Fibroblast of the aortic adventitia (primary cell): ENCODE measurements at regions not wholly inside any gene's neighbourhood (a gene's known extent, or its start where the extent isn't known, plus 50 kb on each side); places are given as distances from the start of the nearest gene placed in this dataset.
"Not testable (repeated sequence)": the region's sequence is repeated elsewhere in the genome, so short reads cannot be mapped to it uniquely, and the experiment has no call there.

Experiments used
- DNase-seq: peaks from one replicate; pipeline ENCODE4 v3.0.0-alpha.2; 2010; ENCODE audit warnings: low read depth
- H3K4me3 ChIP-seq: 2 replicates; pipeline ENCODE4 v1.5.1; 2011; ENCODE audit warnings: low read depth, mild to moderate bottlenecking, control low read depth, low read length, moderate library complexity
- CTCF ChIP-seq: IDR thresholded peaks from 2 replicates; pipeline ENCODE4 v1.5.1; 2011; ENCODE audit warnings: mild to moderate bottlenecking, low read length, control low read depth, inconsistent platforms; ENCODE audit not compliant: insufficient read depth

DNA sequence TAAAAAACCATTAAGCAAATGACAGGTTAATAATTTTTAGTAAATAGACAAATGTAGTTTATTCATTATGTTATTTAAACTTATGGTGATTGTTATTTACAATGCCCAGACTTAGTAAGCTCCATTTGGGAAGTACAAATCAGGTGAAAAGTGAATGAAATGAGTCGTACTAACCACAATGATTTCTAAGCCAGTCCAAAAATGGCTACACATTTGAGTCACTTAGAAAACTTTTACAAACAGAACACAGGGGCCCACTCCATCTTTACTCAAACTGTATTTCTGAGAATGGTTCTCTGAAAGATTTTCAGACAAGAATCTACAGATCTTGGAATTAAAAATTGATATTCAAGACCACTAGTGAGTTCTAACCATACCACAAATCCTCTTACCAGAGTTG is 653.3 kb upstream of the MIS18BP1 start:
- no peak for DNase-seq
- no peak overlapping the region for H3K4me3 ChIP-seq
- TF ChIP-seq CTCF: no peak

GRCh38 chr14:45905672-45906071 is 652.7 kb upstream of the MIS18BP1 start:
- no peak overlapping the region for H3K4me3 ChIP-seq
- no peak for DNase-seq
- TF ChIP-seq CTCF: no peak

GRCh38 chr14:45904314-45904713 is 651.3 kb upstream of the MIS18BP1 start:
- no peak for DNase-seq
- no peak for TF ChIP-seq CTCF
- no peak overlapping the region for H3K4me3 ChIP-seq

GRCh38 chr14:45902241-45902640 is 649.2 kb upstream of the MIS18BP1 start:
- no peak for DNase-seq
- no peak overlapping the region for H3K4me3 ChIP-seq
- TF ChIP-seq CTCF: no peak

DNA sequence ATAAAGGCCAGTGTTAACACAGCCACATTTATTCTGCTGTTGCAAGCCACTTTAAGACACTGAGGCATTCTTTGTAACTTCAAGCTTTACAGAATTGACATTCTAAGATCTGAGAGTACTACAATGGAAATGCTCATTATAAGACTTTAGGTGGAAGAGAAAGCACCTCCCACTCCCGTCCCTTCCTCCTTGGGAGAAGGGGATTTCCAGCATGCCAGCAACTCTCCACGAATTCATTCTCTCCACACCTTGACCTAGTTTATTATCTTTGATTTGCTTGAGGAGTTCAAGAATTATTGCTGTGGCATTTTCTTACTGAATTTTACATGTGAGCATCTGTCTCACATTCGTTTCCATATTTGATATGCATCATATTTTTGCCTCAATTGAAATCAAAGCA is 644.4 kb upstream of the MIS18BP1 start:
- no peak for DNase-seq
- H3K4me3 ChIP-seq: no peak overlapping the region
- TF ChIP-seq CTCF: no peak

DNA sequence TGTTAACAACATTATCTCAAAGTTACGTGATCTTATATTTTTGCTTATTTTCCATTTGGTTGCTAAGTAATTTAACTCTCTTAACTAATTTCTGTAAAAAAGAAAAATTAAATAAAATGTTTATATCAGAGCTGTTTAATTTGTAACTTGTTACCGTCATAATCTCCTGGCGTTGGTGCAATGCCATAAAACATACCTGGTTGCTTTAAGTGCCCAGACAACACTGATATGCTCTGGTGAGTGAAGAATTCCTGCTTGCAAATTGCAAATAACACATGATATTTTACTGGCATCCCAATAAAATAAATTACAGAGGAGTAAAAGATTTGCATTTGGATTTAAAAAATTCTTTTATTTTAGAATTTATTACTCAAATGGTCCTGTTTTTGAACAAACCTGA is 640.1 kb upstream of the MIS18BP1 start:
- TF ChIP-seq CTCF: no peak
- no peak overlapping the region for H3K4me3 ChIP-seq
- DNase-seq: no peak

DNA sequence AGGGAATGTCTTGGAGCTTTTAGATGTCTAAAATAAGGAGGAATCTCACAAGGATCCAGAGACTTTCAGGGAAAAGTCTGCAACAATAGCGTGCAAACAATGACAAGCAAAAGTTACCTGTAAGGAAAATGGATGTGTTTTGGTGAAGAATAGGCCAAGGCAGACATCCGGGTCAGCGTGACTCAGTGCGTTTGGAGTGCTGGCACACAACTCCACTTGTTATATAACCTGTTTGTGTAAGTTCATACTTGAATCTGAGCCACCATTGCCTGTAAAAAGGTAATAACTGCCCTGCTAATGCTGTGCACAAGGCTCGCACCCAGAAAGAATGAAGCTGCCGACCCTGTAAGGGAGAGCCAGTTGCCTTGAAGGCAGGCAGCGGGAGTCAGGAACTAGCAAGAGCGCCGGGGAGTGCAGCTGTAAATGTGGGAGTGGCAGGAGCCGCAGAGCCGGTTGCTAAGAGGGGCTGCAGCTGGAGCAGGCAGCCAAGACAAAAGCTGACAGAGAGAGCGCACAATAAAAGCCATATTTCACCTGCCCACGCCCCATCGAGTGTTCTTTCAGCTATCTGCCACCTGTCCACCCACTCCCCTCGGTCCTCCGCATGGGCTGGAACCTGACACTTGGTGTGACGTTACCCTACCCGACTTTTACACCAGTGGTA is 638.5 kb upstream of the MIS18BP1 start:
- DNase-seq: no peak
- no peak overlapping the region for H3K4me3 ChIP-seq
- TF ChIP-seq CTCF: no peak

DNA sequence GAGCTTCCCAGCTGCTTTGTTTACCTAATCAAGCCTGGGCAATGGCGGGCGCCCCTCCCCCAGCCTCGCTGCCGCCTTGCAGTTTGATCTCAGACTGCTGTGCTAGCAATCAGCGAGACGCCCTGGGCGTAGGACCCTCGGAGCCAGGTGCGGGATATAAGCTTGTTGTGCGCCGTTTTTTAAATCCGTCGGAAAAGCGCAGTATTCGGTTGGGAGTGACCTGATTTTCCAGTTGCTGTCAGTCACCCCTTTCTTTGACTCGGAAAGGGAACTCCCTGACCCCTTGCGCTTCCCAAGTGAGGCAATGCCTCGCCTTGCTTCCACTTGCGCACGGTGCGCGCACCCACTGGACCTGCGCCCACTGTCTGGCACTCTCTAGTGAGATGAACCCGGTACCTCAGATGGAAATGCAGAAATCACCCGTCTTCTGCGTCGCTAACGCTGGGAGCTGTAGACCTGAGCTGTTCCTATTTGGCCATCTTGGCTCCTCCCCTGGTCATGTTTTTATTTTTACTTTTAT is 635.8 kb upstream of the MIS18BP1 start:
- H3K4me3 ChIP-seq, DNase-seq: not testable (repeated sequence)
